SK-N-SH (cell line): ENCODE measurements at regions not wholly inside any gene's neighbourhood (a gene's known extent, or its start where the extent isn't known, plus 50 kb on each side); places are given as distances from the start of the nearest gene placed in this dataset.
A peak's percentile ranks its signal among the peaks of the same experiment; 100 is the strongest.

ENCODE experiments used
- CTCF ChIA-PET: fragments of 300-600, 350-600 bp; formaldehyde crosslinking; extraction: SDS; loops from one replicate; lab custom pipeline; 2021; lab: Yijun Ruan, JAX
- POLR2A ChIA-PET: fragments of 350-600 bp; sonication (Branson Sonifier 250); formaldehyde crosslinking; extraction: SDS; loops from one replicate; lab custom pipeline; 2020; ENCODE audit warnings: antibody characterized with exemption, inconsistent platforms; lab: Yijun Ruan, JAX
- DNase-seq: peaks from one replicate; pipeline ENCODE4 v3.0.0; 2012
- H2AFZ ChIP-seq: fragments of 200-600 bp; sonication (generic); 2 replicates; pipeline ENCODE4 v1.8.1; 2016; ENCODE audit warnings: antibody characterized with exemption, mild to moderate bottlenecking, low read depth
- H3F3A ChIP-seq: fragments of 200-600 bp; sonication (generic); replicated peaks from 2 replicates; pipeline ENCODE3; 2016; ENCODE audit warnings: antibody characterized with exemption, mild to moderate bottlenecking; ENCODE audit not compliant: insufficient read depth
- H3K27ac ChIP-seq, 2 experiments: fragments of 200-500 bp in 1 of 2; fragments of 200-600 bp in 1 of 2; sonication (Bioruptor generic) in 1 of 2; sonication (generic), shearing (Covaris generic) in 1 of 2; 2 replicates each; pipeline versions ENCODE4 v1.5.1 to v1.6.1; 2014 to 2016; ENCODE audit warnings: low read depth in 2 of 2, inconsistent platforms in 1 of 2, low read length in 1 of 2, mild to moderate bottlenecking in 1 of 2, mixed read lengths in 1 of 2
- H3K27me3 ChIP-seq: fragments of 200-600 bp; sonication (generic), shearing (Covaris generic); 2 replicates; pipeline ENCODE4 v1.6.1; 2016; ENCODE audit warnings: mixed run types; ENCODE audit not compliant: insufficient read depth
- H3K36me3 ChIP-seq, 2 experiments: fragments of 200-500 bp in 1 of 2; fragments of 200-600 bp in 1 of 2; sonication (Bioruptor generic) in 1 of 2; sonication (generic) in 1 of 2; replicated peaks in 1 of 2; 2 replicates each; pipeline versions ENCODE3 to v1.5.1; 2014 to 2016; ENCODE audit warnings: low read length in 1 of 2, mild to moderate bottlenecking in 1 of 2; ENCODE audit not compliant: insufficient read depth in 2 of 2, control insufficient read depth in 1 of 2
- H3K4me1 ChIP-seq, 2 experiments: fragments of 200-500 bp in 1 of 2; fragments of 200-600 bp in 1 of 2; sonication (Bioruptor generic) in 1 of 2; sonication (generic), shearing (Covaris generic) in 1 of 2; 2 replicates each; pipeline versions ENCODE4 v1.5.1 to v1.6.1; 2014 to 2016; ENCODE audit warnings: low read depth in 1 of 2, low read length in 1 of 2, mixed run types in 1 of 2; ENCODE audit not compliant: insufficient read depth in 2 of 2, control insufficient read depth in 1 of 2
- H3K4me2 ChIP-seq: fragments of 200-600 bp; sonication (generic), shearing (Covaris generic); 2 replicates; pipeline ENCODE4 v1.6.1; 2017; ENCODE audit warnings: mixed run types
- H3K4me3 ChIP-seq, 2 experiments: fragments of 200-500 bp in 1 of 2; fragments of 200-600 bp in 1 of 2; sonication (Bioruptor generic) in 1 of 2; sonication (generic), shearing (Covaris generic) in 1 of 2; 2 replicates each; pipeline versions ENCODE4 v1.5.1 to v1.8.1; 2014 to 2016; ENCODE audit warnings: low read depth in 2 of 2, inconsistent platforms in 1 of 2, low read length in 1 of 2, mild to moderate bottlenecking in 1 of 2, mixed read lengths in 1 of 2, moderate library complexity in 1 of 2
- H3K79me2 ChIP-seq: fragments of 200-600 bp; sonication (generic); 2 replicates; pipeline ENCODE4 v1.8.1; 2017; ENCODE audit warnings: mild to moderate bottlenecking; ENCODE audit not compliant: insufficient read depth
- H3K9ac ChIP-seq: fragments of 200-600 bp; sonication (generic); 2 replicates; pipeline ENCODE4 v1.6.1; 2017; ENCODE audit warnings: mixed run types
- H3K9me2 ChIP-seq: fragments of 200-600 bp; sonication (generic); 2 replicates; pipeline ENCODE4 v1.6.1; 2017; ENCODE audit warnings: mixed run types
- H3K9me3 ChIP-seq: fragments of 200-600 bp; sonication (generic); 2 replicates; pipeline ENCODE4 v1.6.1; 2017; ENCODE audit warnings: mixed run types, mild to moderate bottlenecking, moderate library complexity
- H4K20me1 ChIP-seq: fragments of 200-600 bp; sonication (generic); 2 replicates; pipeline ENCODE4 v1.6.1; 2017; ENCODE audit warnings: mild to moderate bottlenecking, mixed run types; ENCODE audit not compliant: insufficient read depth
- CHD2 ChIP-seq: fragments of 150-350 bp; IDR thresholded peaks from 2 replicates; pipeline ENCODE4 v1.6.1; 2018; ENCODE audit warnings: low read length; ENCODE audit not compliant: partially characterized antibody
- ELF1 ChIP-seq: IDR thresholded peaks from 2 replicates; pipeline ENCODE4 v1.4.0; 2012
- RAD21 ChIP-seq: IDR thresholded peaks from 2 replicates; pipeline ENCODE4 v1.6.1; 2012; ENCODE audit warnings: mild to moderate bottlenecking, low read length
- RCOR1 ChIP-seq: fragments of 150-350 bp; IDR thresholded peaks from 2 replicates; pipeline ENCODE4 v1.6.1; 2017; ENCODE audit warnings: antibody characterized with exemption, low read length
- RXRA ChIP-seq: IDR thresholded peaks from 2 replicates; pipeline ENCODE4 v1.4.0; 2012; ENCODE audit warnings: low read depth, mild to moderate bottlenecking, borderline replicate concordance
- SIN3A ChIP-seq: IDR thresholded peaks from 2 replicates; pipeline ENCODE4 v1.6.1; 2012; ENCODE audit warnings: low read depth, mild to moderate bottlenecking, low read length, moderate library complexity, borderline replicate concordance
- SMC3 ChIP-seq: IDR thresholded peaks from 2 replicates; pipeline ENCODE4 v1.6.1; 2012; ENCODE audit warnings: low read depth, low read length, improper control_type of control experiment
- WGBS: methylation state at CpG from one replicate; pipeline ENCODE4 v1.1.6; 2017; ENCODE audit warnings: low lambda C conversion rate; 5-methylcytosine and 5-hydroxymethylcytosine counted together
- TF ChIP-seq, protein P1 (sequence below): IDR thresholded peaks from 2 replicates; pipeline ENCODE4; 2012
- TF ChIP-seq, protein P2 (sequence below): IDR thresholded peaks from 2 replicates; pipeline ENCODE4 v1.6.1; 2012; ENCODE audit warnings: mild to moderate bottlenecking, low read depth, low read length, moderate library complexity
- TF ChIP-seq, protein P3 (sequence below): fragments of 200-600 bp; sonication (generic); IDR thresholded peaks from 2 replicates; pipeline ENCODE4 v1.6.1; 2017; ENCODE audit warnings: antibody characterized with exemption, mild to moderate bottlenecking, moderate library complexity
- TF ChIP-seq, protein P4 (sequence below): IDR thresholded peaks from 2 replicates; pipeline ENCODE4 v1.4.0; 2012; ENCODE audit warnings: low read depth
- TF ChIP-seq, protein P5 (sequence below): fragments of 150-350 bp; IDR thresholded peaks from 2 replicates; pipeline ENCODE4 v1.6.1; 2017; ENCODE audit warnings: antibody characterized with exemption, low read length, low read depth, borderline replicate concordance

DNA sequence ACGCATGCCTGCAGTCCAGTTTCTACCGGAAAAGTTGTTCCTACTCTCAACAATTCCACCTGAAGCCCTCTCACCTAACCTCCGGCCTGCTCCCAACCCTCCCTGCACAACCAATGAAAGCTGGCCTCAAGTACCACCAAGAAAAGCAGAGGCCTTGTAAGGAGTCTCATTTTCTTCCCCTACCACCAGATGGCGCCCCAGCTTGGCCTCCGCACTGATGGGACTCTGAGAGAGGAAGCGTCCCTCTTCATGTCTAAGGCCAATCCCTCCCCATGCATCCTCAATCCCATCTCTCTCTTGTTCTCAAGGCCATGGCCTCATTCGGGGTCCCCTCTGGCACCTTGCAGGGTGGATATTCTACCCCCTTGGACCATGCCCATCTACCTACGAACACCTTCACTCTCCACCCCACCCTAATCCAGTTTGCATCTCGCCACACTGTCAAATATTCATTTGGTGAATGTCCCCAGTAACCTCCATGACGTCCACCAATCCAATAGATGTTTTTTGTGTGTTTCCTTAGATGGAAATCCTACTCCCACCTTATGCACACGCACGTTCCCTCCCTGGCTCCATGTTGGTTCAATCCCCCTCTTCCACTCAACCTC is 412.8 kb downstream of the ZNF536 start:
- ChIA-PET POLR2A (no interaction called here), CTCF (interaction anchor here (0.9 to 1.4 kb wide), 3 partner anchors 42 to 102 kb away, joined by 4 read pairs; no protein-coding TSS in a partner anchor)
- no peak for DNase-seq
- H3K9me2 ChIP-seq: no peaks in the 10 kb centered on the region
- no peaks in the 10 kb centered on the region for H3K9me3 ChIP-seq
- no peak overlapping the region for H3K27ac ChIP-seq
- H3K4me2 ChIP-seq: no peak overlapping the region
- H2AFZ ChIP-seq: no peak overlapping the region
- H3K27me3 ChIP-seq: no peaks in the 10 kb centered on the region
- no peaks in the 10 kb centered on the region for H3F3A ChIP-seq
- WGBS: 39% methylated on average over 12 of the region's 12 CpGs
- H3K36me3 ChIP-seq: no peaks in the 10 kb centered on the region
- no peaks in the 10 kb centered on the region for H3K79me2 ChIP-seq
- no peaks in the 10 kb centered on the region for H4K20me1 ChIP-seq
- TF ChIP-seq SMC3 (0 out of 2 replicates have a peak, but pooled peaks have one; percentile 9), RAD21 (peak; percentile 32), SIN3A (no peak)
- TF ChIP-seq, protein P1, sequence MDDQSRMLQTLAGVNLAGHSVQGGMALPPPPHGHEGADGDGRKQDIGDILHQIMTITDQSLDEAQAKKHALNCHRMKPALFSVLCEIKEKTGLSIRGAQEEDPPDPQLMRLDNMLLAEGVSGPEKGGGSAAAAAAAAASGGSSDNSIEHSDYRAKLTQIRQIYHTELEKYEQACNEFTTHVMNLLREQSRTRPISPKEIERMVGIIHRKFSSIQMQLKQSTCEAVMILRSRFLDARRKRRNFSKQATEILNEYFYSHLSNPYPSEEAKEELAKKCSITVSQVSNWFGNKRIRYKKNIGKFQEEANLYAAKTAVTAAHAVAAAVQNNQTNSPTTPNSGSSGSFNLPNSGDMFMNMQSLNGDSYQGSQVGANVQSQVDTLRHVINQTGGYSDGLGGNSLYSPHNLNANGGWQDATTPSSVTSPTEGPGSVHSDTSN: no peak
- TF ChIP-seq, protein P2, sequence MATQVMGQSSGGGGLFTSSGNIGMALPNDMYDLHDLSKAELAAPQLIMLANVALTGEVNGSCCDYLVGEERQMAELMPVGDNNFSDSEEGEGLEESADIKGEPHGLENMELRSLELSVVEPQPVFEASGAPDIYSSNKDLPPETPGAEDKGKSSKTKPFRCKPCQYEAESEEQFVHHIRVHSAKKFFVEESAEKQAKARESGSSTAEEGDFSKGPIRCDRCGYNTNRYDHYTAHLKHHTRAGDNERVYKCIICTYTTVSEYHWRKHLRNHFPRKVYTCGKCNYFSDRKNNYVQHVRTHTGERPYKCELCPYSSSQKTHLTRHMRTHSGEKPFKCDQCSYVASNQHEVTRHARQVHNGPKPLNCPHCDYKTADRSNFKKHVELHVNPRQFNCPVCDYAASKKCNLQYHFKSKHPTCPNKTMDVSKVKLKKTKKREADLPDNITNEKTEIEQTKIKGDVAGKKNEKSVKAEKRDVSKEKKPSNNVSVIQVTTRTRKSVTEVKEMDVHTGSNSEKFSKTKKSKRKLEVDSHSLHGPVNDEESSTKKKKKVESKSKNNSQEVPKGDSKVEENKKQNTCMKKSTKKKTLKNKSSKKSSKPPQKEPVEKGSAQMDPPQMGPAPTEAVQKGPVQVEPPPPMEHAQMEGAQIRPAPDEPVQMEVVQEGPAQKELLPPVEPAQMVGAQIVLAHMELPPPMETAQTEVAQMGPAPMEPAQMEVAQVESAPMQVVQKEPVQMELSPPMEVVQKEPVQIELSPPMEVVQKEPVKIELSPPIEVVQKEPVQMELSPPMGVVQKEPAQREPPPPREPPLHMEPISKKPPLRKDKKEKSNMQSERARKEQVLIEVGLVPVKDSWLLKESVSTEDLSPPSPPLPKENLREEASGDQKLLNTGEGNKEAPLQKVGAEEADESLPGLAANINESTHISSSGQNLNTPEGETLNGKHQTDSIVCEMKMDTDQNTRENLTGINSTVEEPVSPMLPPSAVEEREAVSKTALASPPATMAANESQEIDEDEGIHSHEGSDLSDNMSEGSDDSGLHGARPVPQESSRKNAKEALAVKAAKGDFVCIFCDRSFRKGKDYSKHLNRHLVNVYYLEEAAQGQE: no peak
- TF ChIP-seq, protein P3, sequence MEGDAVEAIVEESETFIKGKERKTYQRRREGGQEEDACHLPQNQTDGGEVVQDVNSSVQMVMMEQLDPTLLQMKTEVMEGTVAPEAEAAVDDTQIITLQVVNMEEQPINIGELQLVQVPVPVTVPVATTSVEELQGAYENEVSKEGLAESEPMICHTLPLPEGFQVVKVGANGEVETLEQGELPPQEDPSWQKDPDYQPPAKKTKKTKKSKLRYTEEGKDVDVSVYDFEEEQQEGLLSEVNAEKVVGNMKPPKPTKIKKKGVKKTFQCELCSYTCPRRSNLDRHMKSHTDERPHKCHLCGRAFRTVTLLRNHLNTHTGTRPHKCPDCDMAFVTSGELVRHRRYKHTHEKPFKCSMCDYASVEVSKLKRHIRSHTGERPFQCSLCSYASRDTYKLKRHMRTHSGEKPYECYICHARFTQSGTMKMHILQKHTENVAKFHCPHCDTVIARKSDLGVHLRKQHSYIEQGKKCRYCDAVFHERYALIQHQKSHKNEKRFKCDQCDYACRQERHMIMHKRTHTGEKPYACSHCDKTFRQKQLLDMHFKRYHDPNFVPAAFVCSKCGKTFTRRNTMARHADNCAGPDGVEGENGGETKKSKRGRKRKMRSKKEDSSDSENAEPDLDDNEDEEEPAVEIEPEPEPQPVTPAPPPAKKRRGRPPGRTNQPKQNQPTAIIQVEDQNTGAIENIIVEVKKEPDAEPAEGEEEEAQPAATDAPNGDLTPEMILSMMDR: peak; percentile 40
- TF ChIP-seq, protein P4, sequence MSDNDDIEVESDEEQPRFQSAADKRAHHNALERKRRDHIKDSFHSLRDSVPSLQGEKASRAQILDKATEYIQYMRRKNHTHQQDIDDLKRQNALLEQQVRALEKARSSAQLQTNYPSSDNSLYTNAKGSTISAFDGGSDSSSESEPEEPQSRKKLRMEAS: no peak
- H3K4me1 ChIP-seq: peaks cover 0 to 10% of the 10 kb centered on the region in 2 experiments; a peak in 2 of 4 replicates
- no peak overlapping the region for H3K9ac ChIP-seq
- no peak overlapping the region; a peak in 1 of 4 replicates for H3K4me3 ChIP-seq

DNA sequence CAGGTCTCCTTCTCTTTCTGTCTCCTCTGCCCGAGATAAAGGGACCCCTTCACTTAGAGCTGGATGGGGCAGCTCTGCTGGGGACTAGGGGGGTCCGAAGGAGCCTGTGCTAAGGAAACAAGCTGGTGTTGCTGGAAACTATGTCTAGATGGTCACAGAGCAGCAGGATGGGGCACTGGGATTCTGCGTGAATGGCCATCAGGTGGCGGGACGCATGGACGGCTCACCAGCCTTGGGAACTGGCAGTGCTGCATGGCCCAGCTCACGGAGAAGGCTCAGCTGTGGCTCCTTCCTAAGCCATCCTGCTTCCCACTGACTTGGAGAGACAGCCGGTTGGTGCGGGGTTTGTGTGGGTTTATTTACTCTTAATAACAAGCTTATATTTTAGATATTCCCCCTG is 411.8 kb downstream of the ZNF536 start:
- 48% methylated on average over 5 of the region's 9 CpGs for WGBS
- Histone ChIP-seq H3K9ac (no peak overlapping the region), H3F3A (no peaks in the 10 kb centered on the region), H3K27ac (no peak overlapping the region), H3K4me2 (no peak overlapping the region), H3K36me3 (no peaks in the 10 kb centered on the region), H4K20me1 (no peaks in the 10 kb centered on the region), H3K4me1 (peaks cover 0 to 12% of the 10 kb centered on the region in 2 experiments; a peak in 2 of 4 replicates), H2AFZ (no peak overlapping the region), H3K9me2 (no peaks in the 10 kb centered on the region), H3K9me3 (no peaks in the 10 kb centered on the region), H3K79me2 (no peaks in the 10 kb centered on the region), H3K27me3 (no peaks in the 10 kb centered on the region), H3K4me3 (no peak overlapping the region)
- DNase-seq: no peak
- ChIA-PET CTCF (interaction anchor here (0.9 to 1.4 kb wide), 4 partner anchors 41 to 532 kb away, joined by 3 to 4 read pairs (median 4); no protein-coding TSS in a partner anchor), POLR2A (no interaction called here)
- TF ChIP-seq RXRA (no peak), RCOR1 (no peak), ELF1 (no peak), CHD2 (no peak)
- TF ChIP-seq, protein P1: no peak
- TF ChIP-seq, protein P5, sequence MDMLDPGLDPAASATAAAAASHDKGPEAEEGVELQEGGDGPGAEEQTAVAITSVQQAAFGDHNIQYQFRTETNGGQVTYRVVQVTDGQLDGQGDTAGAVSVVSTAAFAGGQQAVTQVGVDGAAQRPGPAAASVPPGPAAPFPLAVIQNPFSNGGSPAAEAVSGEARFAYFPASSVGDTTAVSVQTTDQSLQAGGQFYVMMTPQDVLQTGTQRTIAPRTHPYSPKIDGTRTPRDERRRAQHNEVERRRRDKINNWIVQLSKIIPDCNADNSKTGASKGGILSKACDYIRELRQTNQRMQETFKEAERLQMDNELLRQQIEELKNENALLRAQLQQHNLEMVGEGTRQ: no peak
- TF ChIP-seq, protein P2: no peak
